Hepatocyte (in vitro differentiated cells): ENCODE measurements at regions not wholly inside any gene's neighbourhood (a gene's known extent, or its start where the extent isn't known, plus 50 kb on each side); places are given as distances from the start of the nearest gene placed in this dataset.

ENCODE experiments used
- CTCF ChIP-seq: fragments of 200-600 bp; sonication (generic); IDR thresholded peaks from 2 replicates; pipeline ENCODE4 v1.5.1; 2016; ENCODE audit warnings: antibody characterized with exemption, mild to moderate bottlenecking; ENCODE audit not compliant: poor library complexity
- EZH2phosphoT487 ChIP-seq: fragments of 200-600 bp; sonication (generic); IDR thresholded peaks from one replicate; pipeline ENCODE4 v1.6.1; 2018; ENCODE audit warnings: antibody characterized with exemption, mild to moderate bottlenecking, low read depth, moderate library complexity; ENCODE audit not compliant: unreplicated experiment, severe bottlenecking

DNA sequence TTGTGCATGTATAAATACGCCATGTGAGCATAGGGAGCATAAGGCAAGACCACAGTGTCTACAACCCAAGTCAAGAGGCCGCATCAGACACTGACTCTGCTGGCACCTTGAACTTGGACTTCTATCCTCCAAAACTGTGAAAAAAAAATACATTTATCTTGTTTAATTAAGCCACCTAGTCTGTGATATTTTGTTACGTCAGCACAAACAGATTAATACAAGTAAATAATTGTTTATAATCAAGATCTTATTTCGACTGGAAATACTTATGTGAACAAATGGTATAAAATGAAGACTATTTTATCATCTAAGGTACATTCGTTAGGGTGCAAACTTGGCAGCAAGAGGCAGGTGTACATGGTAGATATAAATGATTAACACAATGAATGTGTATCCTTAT, 599.3 kb upstream of the LRRC4C start:
- TF ChIP-seq CTCF (no peak), EZH2phosphoT487 (no peak)
